Retinal pigment epithelial cell (primary cell): ENCODE measurements at regions not wholly inside any gene's neighbourhood (a gene's known extent, or its start where the extent isn't known, plus 50 kb on each side); places are given as distances from the start of the nearest gene placed in this dataset.
A peak's percentile ranks its signal among the peaks of the same experiment; 100 is the strongest.

Experiments
- DNase-seq: peaks from one replicate; pipeline ENCODE4 v3.0.0-alpha.2; 2010; ENCODE audit warnings: low read depth
- H3K4me3 ChIP-seq: 2 replicates; pipeline ENCODE4 v1.5.1; 2011; ENCODE audit warnings: mild to moderate bottlenecking, low read length, control low read depth, moderate library complexity
- CTCF ChIP-seq: conservative IDR thresholded peaks from 2 replicates; pipeline ENCODE4 v1.5.1; 2011; ENCODE audit warnings: low read depth, low read length, control low read depth, inconsistent platforms

GRCh38 chr4:23629421-23629820 is 260.4 kb downstream of the PPARGC1A start:
- DNase-seq, result no peak
- no peak for TF ChIP-seq CTCF

GRCh38 chr4:23614284-23614892 is 275.5 kb downstream of the PPARGC1A start:
- H3K4me3 ChIP-seq, result no peak overlapping the region
- peak; percentile 66 for TF ChIP-seq CTCF
- peak; percentile 24 for DNase-seq

More at GRCh38 chr4:23629421-23629820, 260.4 kb downstream of the PPARGC1A start:
- no peak overlapping the region for H3K4me3 ChIP-seq

GRCh38 chr4:23613782-23614181 is 276.1 kb downstream of the PPARGC1A start:
- H3K4me3 ChIP-seq, result no peak overlapping the region
- no peak for DNase-seq
- TF ChIP-seq CTCF, result no peak

- DNase-seq, result no peak
- H3K4me3 ChIP-seq, result no peak overlapping the region
- TF ChIP-seq CTCF, result no peak
Observed at GRCh38 chr4:23602720-23603119, 287.1 kb downstream of the PPARGC1A start.

GRCh38 chr4:23594125-23594524 is 295.7 kb downstream of the PPARGC1A start:
- no peak for DNase-seq
- TF ChIP-seq CTCF, result no peak
- H3K4me3 ChIP-seq, result no peak overlapping the region

- no peak overlapping the region for H3K4me3 ChIP-seq
- DNase-seq, result no peak
- no peak for TF ChIP-seq CTCF
Observed at GRCh38 chr4:23590431-23590830, 299.4 kb downstream of the PPARGC1A start.

- no peak for DNase-seq
- no peak overlapping the region for H3K4me3 ChIP-seq
- no peak for TF ChIP-seq CTCF
Observed at GRCh38 chr4:23584024-23584423, 305.8 kb downstream of the PPARGC1A start.
